ENCODE measurements at regions not wholly inside any gene's neighbourhood (a gene's known extent, or its start where the extent isn't known, plus 50 kb on each side); places are given as distances from the start of the nearest gene placed in this dataset.
"Not testable (repeated sequence)": the region's sequence is repeated elsewhere in the genome, so short reads cannot be mapped to it uniquely, and the experiment has no call there.

DNA sequence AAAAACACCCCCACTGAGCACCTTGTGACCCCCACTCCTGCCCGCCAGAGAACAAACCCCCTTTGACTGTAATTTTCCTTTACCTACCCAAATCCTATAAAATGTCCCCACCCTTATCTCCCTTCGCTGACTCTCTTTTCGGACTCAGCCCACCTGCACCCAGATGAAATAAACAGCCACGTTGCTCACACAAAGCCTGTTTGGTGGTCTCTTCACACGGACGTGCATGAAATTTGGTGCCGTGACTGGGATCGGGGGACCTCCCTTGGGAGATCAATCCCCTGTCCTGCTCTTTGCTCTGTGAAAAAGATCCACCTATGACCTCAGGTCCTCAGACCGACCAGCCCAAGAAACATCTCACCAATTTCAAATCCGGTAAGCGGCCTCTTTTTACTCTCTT is 419.8 kb downstream of the MAFB start:
- DNase-seq = not testable (repeated sequence)

DNA sequence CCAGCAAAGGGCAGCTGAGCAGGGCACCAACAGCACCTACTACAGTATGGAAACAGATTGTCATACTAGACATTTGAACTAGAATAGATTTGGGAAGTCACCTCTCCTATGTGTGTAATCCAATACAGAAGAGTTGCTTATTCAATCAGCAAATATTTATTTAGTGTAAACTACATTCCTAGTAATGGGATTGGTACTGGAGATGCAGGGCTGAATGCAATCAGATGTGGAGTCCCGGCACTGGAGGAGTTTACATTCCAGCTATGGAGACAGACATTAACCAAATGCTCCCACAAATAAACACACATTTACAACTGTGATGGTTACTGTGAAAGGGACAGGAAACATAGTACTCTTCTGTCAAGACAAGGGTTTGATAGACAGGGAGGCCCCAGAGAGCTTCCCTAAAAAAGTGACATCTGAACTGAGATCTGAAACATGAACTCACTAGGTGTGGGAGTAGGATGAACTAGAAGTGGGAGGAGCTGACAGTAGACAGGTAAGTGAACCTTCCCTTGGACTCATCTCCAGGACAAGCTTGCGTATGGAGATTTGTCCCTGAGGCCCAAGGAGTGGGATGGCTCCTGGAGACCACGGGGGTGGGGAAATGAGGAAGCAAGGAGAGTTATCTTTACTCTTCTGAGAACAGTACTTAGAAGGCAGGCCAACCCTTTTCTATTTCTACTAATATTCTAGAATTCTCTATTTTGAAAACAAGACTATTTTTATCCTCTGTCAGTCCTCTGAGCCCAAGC is 420.5 kb downstream of the MAFB start:
- no peak for DNase-seq

DNA sequence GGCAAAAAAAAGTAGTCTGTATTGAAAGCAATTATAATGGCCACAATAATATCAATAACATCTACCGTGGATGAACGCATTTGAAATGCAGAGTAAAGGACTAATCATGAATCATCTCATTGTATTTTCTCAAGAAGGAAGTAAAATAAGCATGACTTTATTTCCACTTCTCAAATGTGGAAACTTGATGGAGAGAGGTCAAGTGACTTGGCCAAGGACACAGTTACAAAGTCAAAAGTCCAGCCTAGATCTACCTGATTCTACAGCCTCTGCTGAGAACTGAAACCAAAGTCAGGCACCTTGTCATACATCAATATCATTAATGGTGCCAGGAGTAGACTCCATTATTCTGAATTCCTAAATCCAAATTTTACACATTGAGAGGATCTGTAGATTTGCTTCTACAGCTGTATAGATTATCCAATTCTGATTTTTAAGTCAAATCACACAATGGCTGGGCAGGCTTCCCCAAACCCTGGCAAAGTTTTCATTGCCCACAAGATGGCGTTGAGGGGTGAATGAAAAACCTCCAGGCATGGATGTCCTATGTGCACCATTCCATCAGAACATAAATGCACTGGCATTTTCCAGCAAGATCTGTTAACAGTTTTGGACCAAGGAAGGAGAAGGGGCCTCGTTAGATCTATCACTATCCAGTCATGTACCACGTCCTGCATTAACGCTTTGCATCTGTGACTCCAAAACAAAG is 423.1 kb downstream of the MAFB start:
- no peak for DNase-seq

DNA sequence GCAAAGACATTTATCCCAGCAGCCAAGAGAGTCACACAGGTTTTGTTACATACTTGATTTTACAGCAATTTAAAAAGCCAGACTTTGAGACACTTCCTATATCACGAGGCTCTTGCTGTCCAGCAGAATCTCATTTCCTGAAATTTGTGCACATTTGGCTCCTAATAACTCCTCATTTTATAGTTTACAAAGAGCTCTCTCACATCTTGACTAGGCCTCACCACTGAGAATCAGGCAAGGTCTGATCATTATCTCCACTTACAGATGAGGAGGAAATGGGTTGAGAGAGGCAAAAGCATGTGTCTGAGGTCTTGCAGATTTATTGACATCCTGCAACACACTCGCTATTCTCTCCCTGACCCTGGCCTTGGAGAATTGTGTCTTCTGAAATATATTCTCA is 426.8 kb downstream of the MAFB start:
- no peak for DNase-seq

DNA sequence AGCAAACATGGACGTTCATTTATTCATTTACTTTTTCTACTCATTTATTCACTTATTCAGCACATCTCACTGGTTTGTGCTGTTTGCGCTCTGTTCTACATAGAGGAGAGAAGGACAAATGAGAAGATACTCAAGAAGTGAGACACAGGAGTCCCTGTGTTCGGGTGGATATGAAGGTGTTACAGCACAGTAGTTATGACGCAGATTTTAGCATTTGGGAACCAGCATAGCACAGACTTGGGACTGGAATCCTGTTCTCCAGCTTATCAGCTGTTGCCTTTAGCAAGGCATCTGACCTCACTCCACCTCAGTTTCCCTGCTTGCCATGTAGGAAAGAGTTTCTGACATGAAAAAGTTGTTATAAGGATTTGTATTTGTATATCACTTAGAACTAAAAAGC is 430.1 kb downstream of the MAFB start:
- DNase-seq = no peak

DNA sequence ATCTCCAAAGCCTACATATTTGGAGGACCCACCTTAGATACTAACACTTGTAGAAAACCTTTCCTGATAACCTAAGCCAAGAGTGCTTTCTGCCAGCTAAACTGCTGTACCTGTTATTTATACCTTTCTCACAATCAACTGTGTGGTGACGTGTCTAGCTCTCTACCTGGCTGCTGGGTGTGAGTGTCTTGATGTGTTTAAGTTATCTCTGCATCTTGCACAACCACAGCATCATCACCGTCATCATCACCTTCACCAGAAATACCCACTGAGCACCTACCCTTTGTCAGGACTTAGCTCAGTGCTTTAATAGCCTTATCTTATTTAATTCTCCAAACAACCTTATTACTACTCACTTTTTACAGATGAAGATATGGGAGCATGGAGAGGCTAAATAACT is 431.3 kb downstream of the MAFB start:
- no peak for DNase-seq

DNA sequence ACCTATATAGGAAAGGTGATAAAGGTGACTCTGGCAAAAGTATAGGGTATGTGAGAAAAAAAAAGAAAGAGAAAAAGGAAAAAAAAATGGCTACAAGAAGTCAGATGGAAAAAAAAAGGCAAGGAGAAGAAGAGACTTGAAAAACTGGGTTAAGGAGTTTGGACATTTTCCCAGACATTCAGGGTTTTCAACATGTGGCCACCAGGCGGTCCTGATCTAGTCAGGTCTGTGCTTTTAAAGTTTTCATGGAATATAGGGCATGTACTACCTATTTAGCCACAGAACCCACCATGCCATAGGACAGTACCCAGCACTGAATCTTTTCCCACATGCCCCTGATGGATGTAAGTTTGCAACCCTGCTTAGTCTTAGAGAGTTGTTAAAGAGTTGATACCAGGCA is 433.7 kb downstream of the MAFB start:
- DNase-seq = no peak

DNA sequence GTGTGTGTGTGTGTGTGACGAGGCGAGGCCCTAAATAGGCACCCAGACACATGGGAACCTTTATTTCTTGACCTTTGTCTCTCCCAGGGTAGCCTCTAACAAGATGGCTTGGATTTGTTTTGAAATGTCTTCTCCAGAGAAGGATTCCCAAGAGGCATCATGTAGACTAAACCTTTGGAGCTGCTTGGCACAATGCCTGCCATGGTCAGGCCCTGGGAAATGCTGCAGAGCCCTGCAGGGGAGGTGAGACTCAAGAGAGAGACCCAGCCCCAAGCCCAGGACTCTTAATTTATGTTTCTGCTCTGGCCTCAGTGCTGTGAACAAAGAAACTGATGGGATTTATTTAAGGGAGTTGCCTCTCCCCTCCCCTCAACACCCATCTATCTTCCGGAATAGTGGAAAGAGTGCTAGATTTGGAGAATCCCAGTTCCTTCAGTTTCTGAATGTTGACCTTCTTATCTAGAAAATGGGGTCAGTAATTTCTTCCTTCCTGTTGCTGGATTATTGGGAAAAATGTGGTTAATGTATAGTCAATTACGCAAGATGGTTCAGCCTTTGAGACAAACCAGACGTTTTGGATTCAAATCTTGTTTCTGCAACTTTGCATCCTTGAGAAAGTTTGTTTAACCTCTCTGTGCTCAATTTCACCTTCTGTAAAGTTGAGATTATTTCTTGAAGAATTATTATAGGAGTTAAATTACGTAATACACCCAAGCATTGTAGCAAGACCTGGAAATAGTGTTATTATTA is 434.8 kb downstream of the MAFB start:
- no peak for DNase-seq

DNA sequence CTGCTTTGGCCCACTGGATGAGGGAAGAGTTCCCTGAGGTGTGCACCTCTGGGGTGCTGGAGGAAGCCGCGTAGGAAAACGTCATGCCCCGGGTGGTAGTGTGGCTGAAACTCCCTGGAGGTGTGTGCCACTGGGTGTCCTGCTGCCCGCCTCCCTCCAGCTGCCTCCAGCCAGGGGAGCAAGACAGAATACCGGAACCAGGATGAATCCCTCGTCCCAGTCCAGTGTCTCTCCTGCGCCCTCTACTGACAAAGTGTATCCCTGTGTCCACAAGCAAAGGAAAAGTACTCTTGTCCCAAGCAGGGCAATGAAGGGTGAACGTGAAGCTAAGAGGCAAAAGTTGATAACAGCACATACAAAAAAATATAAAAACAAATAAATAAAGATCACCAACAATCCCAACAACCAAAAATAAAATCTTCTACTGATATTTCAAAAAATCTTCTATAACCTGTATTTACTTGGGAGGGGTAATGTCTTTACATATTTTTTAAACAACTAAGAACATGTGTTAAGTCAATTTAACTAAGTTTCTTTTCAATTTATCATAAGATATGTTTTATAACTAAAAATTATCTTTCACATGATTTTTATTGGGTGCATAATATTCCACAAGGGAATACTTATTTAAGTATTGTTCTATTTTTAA is 437.6 kb downstream of the MAFB start:
- DNase-seq = no peak

DNA sequence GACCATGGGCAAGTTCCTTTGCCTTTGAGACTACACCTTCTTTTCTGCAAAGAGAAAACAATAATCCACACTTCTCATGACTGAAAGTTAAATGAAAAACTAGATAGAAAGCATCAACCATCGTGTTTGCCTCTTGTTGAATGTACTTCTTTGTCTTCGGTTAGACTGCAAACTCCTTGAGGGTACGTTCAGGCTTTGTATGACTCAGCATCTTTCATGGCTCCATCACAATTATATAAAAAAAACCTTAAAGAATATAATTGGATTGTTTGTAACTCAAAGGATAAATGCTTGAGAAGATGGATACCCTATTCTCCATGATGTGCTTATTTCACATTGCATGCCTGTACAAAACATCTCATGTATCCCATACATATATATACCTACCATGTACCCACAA is 439.2 kb downstream of the MAFB start:
- no peak for DNase-seq

DNA sequence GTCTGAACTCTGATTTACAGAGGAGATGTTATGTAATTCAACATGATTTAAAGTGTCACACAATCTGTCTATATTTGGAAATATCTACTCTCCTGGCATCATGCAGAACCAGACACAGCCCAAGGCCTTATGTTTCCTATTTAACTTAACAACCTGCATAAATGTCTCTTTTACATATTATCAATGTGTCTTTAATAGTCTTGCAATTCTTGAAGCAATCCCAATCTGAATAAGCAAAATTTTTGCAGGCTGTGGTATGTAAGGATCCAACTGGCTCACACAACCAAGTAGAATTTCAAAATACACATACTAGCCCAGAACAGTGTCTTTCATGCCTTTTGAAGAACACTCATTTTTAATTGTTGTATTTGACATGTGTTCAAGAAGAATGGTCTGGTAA is 443.2 kb downstream of the MAFB start:
- DNase-seq = no peak

DNA sequence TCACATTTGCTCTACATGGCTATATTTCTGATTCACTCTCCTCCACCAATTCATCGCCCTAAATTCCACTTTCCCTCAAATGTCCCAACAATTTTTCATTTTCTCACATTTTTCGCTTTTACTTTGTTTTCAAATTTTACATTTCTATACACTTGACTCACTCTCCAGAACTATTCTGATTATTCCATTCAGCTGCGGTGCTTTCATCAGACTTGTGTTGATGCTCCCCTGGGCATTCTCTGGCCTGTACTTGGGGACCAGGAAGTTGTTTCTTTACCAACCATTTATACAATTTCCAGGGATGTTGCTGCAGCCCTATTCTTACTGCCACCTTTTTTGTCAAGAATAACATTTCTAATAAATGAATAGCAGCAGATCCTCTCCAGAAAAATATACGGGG is 444.8 kb downstream of the MAFB start:
- DNase-seq = no peak

DNA sequence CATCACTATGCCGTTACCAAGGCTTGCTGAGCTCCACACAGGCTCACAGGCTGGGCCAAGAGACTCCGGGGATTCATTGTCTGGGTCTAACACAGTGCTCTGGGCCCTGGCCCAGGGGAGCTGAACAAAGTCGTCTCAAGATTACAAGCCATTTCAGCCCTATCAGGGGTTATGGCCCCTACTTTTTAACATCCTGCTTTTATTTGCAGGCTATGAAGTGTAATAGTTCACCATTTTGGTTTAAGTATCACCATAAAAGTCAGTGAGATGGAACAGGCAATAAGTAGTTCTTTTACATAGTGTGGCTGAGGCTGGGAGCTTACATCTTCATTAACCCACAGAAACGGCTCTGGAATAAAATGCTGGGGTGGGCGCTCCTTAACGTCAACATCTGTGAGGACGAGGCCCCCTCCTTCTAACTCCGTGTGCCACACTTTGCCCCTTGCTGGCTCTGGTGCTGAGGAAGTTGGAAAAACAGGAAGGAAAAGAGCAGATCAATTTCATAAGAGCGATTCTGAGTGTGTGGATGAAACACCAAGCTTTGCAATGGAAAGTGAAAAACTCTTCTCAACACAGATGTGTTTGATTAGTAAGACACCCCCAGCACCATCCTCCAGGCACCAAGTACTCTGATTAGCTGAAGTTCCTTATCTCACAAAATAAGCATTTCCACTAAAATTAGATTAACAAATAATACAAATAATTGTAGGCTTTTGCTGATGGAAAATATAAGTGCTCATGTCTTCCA is 447.3 kb downstream of the MAFB start:
- no peak for DNase-seq

DNA sequence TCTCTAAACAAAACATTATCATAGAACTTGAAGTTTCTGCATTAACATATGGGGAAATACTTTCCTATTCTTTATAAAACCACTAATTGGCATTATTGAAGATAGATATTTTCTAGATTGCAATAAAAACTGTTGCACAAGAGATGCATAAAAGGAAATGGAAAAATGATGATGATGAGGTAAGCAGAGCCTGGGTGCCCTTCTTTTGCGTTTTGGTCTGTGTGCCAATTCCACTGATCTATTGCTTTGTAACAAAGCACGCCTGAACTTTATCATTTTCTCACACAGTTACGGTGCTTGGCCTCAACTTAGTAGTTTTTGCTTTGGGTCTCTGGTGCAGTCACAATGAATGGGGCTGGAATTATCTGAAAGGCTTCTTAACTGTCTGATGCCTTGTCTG is 450.5 kb downstream of the MAFB start:
- no peak for DNase-seq

DNA sequence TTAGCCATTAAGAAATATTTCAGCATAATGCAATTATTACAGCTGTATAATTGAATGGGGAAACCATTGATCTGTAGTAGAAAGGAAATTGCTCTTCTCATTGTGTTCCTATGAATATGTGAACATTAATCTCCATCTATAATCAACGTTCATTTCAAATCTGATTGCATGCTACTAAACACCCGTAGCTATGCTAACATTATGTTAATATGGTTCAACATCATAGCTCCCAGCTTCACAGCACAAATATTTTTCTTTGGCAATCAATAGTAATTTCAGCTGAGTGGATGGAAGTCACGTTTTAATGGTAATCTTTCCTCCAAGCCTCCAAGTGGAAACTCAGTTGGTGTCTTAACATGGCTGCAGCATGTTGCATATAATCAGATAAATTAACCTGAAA is 454.4 kb downstream of the MAFB start:
- DNase-seq = no peak

DNA sequence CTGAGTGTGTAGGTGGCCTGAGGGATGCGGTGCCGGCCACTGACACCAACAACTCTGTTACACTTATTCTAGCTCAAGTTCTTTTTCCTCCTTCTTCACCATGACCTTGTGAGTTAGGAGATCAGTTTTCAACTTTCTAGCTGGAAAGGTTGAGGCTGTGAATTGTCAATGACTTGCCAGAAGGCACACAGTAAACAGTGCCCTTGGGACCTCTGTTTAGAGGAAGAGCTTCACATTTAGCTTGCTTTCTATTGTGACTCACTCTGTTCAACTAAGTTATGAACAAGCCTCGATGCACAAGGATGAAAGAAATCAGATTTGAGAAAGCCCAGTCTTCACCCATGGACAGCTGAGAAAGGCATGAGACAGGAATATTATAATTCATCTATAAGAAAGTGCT is 455.6 kb downstream of the MAFB start:
- DNase-seq = no peak

DNA sequence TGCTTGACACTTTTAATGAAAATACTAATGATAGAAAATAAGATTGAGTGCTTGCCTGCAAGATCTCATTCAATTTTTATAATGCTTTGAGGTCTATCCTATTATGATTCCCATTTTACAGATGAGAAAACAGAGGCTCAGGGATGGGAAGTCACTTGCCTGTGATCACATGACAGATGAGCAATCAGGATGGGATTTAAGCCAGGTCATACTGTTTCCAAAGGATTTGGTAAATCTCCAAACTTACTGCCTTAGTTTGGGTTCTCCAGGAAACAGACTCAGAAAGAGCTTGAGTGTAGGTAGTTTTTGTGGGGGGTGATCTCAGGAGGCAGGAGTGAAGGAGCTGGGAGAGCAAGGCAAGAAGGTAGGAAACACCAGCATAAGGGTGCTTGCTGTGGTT is 456.3 kb downstream of the MAFB start:
- no peak for DNase-seq

DNA sequence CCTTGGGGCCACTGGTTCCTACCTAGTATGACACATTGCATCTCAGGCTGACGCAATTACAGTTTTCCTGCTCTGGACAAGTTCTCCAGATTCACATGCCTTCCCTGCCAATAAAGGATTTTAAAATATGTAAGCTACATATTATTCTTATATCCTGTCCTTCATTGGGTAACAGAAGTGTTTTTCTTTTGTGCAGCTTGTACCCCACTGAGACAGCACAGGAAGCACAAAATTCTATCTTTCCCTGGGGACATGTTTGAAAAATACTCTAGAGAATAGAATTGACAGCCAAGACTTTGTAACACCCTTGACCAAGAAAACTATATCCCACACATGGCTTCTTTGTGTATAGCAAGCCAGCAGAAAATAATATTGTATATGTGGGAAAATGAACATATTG is 456.8 kb downstream of the MAFB start:
- DNase-seq = no peak

DNA sequence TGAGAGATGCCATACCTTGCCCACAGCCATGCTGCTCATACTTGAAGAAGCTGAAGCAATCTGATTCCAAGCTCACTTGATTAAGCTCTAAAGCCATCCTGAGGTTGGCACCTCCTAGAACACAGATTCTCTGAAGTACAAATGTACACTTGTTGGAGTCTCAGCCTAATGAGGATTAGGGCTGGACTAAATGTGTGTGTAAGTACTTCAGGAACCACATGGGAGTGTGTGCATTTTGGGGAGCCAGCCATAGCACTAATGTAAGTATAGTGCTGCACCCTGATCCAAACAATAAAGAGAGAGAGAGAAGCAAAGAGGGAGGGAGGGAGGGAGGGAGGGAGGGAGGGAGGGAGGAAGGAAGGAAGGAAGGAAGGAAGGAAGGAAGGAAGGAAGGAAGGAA is 458.6 kb downstream of the MAFB start:
- DNase-seq = no peak

DNA sequence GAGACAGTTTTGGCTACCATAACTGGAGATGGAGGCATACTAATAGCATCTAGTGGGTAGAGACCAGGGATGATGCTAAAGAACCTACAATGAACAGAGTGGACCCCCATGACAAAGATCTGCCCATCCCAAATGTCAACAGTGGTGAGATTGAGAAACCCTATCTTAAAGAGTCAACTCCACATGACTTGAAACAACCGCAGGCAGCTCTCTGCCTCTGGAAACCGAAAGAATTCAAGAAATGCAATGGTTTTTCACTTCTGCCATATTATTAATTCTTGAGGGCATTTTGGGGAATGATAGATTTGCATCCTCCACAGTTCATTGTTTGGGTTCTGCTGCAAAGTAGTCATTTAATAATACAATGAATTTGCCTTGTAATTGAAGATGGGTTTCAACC is 463.4 kb downstream of the MAFB start:
- DNase-seq = no peak

DNA sequence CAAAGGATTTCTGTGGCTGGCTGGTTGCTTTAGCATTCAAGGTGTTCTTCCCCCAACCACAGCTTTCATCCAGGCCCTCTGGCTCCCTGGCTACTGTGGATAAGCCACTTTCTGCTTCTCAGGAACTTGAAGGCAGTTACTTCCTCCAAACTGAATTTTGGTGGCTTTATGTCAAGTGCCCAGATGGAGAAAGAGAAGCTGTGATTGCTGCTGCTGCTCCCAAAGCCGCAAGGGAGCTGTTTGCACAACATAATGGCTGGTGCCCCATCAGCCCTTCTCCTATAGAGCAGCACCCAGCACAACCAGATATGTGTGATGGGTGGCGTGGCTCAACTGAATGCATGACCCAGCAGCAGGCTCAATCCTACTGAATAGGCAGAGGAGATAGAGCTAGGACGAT is 465.2 kb downstream of the MAFB start:
- DNase-seq = no peak

DNA sequence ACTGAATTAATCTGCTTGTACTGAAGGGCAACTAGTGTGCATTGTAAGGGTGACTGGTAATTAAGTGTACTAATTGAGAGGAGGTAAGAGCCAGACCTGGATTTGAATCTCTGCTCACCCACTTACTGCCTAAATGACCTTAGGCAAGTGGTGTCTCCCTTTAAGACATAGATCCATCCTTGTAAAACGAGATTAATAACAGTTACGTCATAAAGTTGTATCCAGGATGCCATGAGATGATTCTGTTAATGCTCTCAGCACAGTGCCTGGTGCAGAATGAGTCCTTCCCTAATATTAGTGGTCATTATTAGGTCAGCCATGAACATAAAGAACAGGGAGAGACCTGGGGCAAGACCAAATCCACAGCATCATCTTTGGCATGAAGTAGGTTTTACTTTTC is 470.1 kb downstream of the MAFB start:
- DNase-seq = no peak
